WTC11 (cell line): ENCODE measurements at regions not wholly inside any gene's neighbourhood (a gene's known extent, or its start where the extent isn't known, plus 50 kb on each side); places are given as distances from the start of the nearest gene placed in this dataset.

ENCODE experiments used
- ETV6 ChIP-seq: sonication (generic); formaldehyde crosslinking; IDR thresholded peaks from 2 replicates; pipeline ENCODE4 v1.8.1; 2022; ENCODE audit warnings: mild to moderate bottlenecking, missing genetic modification reagents
- FOXJ3 ChIP-seq: sonication (generic); formaldehyde crosslinking; IDR thresholded peaks from 2 replicates; pipeline ENCODE4 v1.9.0; 2021; ENCODE audit warnings: missing genetic modification reagents, mild to moderate bottlenecking, borderline replicate concordance
- IRF2 ChIP-seq: sonication (generic); formaldehyde crosslinking; IDR thresholded peaks from 2 replicates; pipeline ENCODE4 v1.8.0; 2022; ENCODE audit warnings: low read depth, missing genetic modification reagents, borderline replicate concordance
- JUN ChIP-seq: sonication (generic); formaldehyde crosslinking; IDR thresholded peaks from 2 replicates; pipeline ENCODE4 v1.8.0; 2023; ENCODE audit warnings: mild to moderate bottlenecking, missing genetic modification reagents
- MXD4 ChIP-seq: fragments of 250-450 bp; sonication (Bioruptor Pico); IDR thresholded peaks from 2 replicates; pipeline ENCODE4 v1.8.0; 2021; ENCODE audit warnings: mild to moderate bottlenecking, moderate library complexity, borderline replicate concordance
- NFATC4 ChIP-seq: fragments of 250-450 bp; sonication (Bioruptor Pico); IDR thresholded peaks from 2 replicates; pipeline ENCODE4 v1.9.0; 2021; ENCODE audit warnings: mild to moderate bottlenecking
- PRRX2 ChIP-seq: fragments of 250-450 bp; sonication (Bioruptor Pico); IDR thresholded peaks from 2 replicates; pipeline ENCODE4 v1.8.0; 2021; ENCODE audit warnings: mild to moderate bottlenecking
- TCF7 ChIP-seq: sonication (generic); formaldehyde crosslinking; IDR thresholded peaks from 2 replicates; pipeline ENCODE4 v1.8.0; 2022; ENCODE audit warnings: mild to moderate bottlenecking, low read depth, missing genetic modification reagents, moderate library complexity
- TF ChIP-seq, protein P1 (sequence below): sonication (generic); formaldehyde crosslinking; IDR thresholded peaks from 2 replicates; pipeline ENCODE4 v1.8.0; 2022; ENCODE audit warnings: missing genetic modification reagents
- TF ChIP-seq, protein P2 (sequence below): sonication (generic); formaldehyde crosslinking; IDR thresholded peaks from 2 replicates; pipeline ENCODE4 v1.8.1; 2023; ENCODE audit warnings: mild to moderate bottlenecking, moderate library complexity, missing genetic modification reagents
- TF ChIP-seq, protein P3 (sequence below): sonication (generic); formaldehyde crosslinking; IDR thresholded peaks from 2 replicates; pipeline ENCODE4 v1.8.1; 2023; ENCODE audit warnings: mild to moderate bottlenecking, missing genetic modification reagents, moderate library complexity
- TF ChIP-seq, protein P4 (sequence below): sonication (generic); formaldehyde crosslinking; IDR thresholded peaks from 2 replicates; pipeline ENCODE4 v1.8.0; 2022; ENCODE audit warnings: mild to moderate bottlenecking, missing genetic modification reagents
- TF ChIP-seq, protein P5 (sequence below): sonication (generic); formaldehyde crosslinking; IDR thresholded peaks from 2 replicates; pipeline ENCODE4 v1.8.1; 2023; ENCODE audit warnings: mild to moderate bottlenecking, missing genetic modification reagents, borderline replicate concordance
- TF ChIP-seq, protein P6 (sequence below): sonication (generic); formaldehyde crosslinking; IDR thresholded peaks from 2 replicates; pipeline ENCODE4 v1.8.0; 2023; ENCODE audit warnings: missing genetic modification reagents, mild to moderate bottlenecking, borderline replicate concordance

DNA sequence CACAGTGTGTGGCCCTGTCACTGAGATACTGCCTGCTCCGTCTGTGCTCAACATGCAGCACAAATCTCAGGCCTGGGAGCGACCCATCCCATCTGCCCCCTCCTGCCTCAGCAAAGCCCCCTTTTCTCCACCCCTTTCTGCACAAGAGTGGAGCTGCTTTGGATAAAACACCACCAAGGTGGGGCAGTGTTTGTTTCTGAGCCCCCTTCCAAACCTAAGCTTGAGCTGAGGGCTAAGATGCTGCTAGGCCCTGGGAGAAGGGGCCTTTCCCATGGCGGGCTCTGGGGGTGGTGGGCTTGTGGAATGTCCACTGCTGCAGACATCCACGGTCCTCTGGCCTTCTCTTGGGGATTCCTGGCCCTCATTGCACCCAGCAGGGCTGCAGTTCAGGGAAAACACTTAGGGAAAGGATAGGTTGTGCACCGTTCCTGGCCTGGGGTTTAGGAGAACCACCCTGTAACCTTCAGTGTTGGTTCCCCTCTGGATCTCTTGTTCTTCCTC lies 594.1 kb downstream of the TBC1D22A start (continued):
- TF ChIP-seq, protein P1, sequence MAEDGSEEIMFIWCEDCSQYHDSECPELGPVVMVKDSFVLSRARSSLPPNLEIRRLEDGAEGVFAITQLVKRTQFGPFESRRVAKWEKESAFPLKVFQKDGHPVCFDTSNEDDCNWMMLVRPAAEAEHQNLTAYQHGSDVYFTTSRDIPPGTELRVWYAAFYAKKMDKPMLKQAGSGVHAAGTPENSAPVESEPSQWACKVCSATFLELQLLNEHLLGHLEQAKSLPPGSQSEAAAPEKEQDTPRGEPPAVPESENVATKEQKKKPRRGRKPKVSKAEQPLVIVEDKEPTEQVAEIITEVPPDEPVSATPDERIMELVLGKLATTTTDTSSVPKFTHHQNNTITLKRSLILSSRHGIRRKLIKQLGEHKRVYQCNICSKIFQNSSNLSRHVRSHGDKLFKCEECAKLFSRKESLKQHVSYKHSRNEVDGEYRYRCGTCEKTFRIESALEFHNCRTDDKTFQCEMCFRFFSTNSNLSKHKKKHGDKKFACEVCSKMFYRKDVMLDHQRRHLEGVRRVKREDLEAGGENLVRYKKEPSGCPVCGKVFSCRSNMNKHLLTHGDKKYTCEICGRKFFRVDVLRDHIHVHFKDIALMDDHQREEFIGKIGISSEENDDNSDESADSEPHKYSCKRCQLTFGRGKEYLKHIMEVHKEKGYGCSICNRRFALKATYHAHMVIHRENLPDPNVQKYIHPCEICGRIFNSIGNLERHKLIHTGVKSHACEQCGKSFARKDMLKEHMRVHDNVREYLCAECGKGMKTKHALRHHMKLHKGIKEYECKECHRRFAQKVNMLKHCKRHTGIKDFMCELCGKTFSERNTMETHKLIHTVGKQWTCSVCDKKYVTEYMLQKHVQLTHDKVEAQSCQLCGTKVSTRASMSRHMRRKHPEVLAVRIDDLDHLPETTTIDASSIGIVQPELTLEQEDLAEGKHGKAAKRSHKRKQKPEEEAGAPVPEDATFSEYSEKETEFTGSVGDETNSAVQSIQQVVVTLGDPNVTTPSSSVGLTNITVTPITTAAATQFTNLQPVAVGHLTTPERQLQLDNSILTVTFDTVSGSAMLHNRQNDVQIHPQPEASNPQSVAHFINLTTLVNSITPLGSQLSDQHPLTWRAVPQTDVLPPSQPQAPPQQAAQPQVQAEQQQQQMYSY = no peak
- TF ChIP-seq NFATC4 (CRISPR knock-in tag) = no peak
- TF ChIP-seq TCF7 (CRISPR knock-in tag) = no peak
- TF ChIP-seq FOXJ3 (CRISPR knock-in tag) = no peak
- no peak for TF ChIP-seq PRRX2 (CRISPR knock-in tag)
- TF ChIP-seq MXD4 (CRISPR knock-in tag) = no peak
- TF ChIP-seq, protein P2, sequence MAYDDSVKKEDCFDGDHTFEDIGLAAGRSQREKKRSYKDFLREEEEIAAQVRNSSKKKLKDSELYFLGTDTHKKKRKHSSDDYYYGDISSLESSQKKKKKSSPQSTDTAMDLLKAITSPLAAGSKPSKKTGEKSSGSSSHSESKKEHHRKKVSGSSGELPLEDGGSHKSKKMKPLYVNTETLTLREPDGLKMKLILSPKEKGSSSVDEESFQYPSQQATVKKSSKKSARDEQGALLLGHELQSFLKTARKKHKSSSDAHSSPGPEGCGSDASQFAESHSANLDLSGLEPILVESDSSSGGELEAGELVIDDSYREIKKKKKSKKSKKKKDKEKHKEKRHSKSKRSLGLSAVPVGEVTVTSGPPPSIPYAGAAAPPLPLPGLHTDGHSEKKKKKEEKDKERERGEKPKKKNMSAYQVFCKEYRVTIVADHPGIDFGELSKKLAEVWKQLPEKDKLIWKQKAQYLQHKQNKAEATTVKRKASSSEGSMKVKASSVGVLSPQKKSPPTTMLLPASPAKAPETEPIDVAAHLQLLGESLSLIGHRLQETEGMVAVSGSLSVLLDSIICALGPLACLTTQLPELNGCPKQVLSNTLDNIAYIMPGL (CRISPR knock-in tag) = no peak
- TF ChIP-seq, protein P3, sequence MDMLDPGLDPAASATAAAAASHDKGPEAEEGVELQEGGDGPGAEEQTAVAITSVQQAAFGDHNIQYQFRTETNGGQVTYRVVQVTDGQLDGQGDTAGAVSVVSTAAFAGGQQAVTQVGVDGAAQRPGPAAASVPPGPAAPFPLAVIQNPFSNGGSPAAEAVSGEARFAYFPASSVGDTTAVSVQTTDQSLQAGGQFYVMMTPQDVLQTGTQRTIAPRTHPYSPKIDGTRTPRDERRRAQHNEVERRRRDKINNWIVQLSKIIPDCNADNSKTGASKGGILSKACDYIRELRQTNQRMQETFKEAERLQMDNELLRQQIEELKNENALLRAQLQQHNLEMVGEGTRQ = no peak
- no peak for TF ChIP-seq ETV6 (CRISPR knock-in tag)
- TF ChIP-seq, protein P4, sequence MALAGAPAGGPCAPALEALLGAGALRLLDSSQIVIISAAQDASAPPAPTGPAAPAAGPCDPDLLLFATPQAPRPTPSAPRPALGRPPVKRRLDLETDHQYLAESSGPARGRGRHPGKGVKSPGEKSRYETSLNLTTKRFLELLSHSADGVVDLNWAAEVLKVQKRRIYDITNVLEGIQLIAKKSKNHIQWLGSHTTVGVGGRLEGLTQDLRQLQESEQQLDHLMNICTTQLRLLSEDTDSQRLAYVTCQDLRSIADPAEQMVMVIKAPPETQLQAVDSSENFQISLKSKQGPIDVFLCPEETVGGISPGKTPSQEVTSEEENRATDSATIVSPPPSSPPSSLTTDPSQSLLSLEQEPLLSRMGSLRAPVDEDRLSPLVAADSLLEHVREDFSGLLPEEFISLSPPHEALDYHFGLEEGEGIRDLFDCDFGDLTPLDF (CRISPR knock-in tag) = no peak
- TF ChIP-seq IRF2 (CRISPR knock-in tag) = no peak
- TF ChIP-seq, protein P5, sequence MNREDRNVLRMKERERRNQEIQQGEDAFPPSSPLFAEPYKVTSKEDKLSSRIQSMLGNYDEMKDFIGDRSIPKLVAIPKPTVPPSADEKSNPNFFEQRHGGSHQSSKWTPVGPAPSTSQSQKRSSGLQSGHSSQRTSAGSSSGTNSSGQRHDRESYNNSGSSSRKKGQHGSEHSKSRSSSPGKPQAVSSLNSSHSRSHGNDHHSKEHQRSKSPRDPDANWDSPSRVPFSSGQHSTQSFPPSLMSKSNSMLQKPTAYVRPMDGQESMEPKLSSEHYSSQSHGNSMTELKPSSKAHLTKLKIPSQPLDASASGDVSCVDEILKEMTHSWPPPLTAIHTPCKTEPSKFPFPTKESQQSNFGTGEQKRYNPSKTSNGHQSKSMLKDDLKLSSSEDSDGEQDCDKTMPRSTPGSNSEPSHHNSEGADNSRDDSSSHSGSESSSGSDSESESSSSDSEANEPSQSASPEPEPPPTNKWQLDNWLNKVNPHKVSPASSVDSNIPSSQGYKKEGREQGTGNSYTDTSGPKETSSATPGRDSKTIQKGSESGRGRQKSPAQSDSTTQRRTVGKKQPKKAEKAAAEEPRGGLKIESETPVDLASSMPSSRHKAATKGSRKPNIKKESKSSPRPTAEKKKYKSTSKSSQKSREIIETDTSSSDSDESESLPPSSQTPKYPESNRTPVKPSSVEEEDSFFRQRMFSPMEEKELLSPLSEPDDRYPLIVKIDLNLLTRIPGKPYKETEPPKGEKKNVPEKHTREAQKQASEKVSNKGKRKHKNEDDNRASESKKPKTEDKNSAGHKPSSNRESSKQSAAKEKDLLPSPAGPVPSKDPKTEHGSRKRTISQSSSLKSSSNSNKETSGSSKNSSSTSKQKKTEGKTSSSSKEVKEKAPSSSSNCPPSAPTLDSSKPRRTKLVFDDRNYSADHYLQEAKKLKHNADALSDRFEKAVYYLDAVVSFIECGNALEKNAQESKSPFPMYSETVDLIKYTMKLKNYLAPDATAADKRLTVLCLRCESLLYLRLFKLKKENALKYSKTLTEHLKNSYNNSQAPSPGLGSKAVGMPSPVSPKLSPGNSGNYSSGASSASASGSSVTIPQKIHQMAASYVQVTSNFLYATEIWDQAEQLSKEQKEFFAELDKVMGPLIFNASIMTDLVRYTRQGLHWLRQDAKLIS (CRISPR knock-in tag) = no peak
- TF ChIP-seq JUN (CRISPR knock-in tag) = no peak
- TF ChIP-seq, protein P6, sequence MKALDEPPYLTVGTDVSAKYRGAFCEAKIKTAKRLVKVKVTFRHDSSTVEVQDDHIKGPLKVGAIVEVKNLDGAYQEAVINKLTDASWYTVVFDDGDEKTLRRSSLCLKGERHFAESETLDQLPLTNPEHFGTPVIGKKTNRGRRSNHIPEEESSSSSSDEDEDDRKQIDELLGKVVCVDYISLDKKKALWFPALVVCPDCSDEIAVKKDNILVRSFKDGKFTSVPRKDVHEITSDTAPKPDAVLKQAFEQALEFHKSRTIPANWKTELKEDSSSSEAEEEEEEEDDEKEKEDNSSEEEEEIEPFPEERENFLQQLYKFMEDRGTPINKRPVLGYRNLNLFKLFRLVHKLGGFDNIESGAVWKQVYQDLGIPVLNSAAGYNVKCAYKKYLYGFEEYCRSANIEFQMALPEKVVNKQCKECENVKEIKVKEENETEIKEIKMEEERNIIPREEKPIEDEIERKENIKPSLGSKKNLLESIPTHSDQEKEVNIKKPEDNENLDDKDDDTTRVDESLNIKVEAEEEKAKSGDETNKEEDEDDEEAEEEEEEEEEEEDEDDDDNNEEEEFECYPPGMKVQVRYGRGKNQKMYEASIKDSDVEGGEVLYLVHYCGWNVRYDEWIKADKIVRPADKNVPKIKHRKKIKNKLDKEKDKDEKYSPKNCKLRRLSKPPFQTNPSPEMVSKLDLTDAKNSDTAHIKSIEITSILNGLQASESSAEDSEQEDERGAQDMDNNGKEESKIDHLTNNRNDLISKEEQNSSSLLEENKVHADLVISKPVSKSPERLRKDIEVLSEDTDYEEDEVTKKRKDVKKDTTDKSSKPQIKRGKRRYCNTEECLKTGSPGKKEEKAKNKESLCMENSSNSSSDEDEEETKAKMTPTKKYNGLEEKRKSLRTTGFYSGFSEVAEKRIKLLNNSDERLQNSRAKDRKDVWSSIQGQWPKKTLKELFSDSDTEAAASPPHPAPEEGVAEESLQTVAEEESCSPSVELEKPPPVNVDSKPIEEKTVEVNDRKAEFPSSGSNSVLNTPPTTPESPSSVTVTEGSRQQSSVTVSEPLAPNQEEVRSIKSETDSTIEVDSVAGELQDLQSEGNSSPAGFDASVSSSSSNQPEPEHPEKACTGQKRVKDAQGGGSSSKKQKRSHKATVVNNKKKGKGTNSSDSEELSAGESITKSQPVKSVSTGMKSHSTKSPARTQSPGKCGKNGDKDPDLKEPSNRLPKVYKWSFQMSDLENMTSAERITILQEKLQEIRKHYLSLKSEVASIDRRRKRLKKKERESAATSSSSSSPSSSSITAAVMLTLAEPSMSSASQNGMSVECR (CRISPR knock-in tag) = no peak
